H9 (cell line): ENCODE measurements at regions not wholly inside any gene's neighbourhood (a gene's known extent, or its start where the extent isn't known, plus 50 kb on each side); places are given as distances from the start of the nearest gene placed in this dataset.

ENCODE experiments used
- DNase-seq: peaks from one replicate; pipeline ENCODE4 v3.0.0-alpha.2; 2017
- H2AFZ ChIP-seq: one replicate; pipeline ENCODE4 v1.6.1; 2013; ENCODE audit warnings: mild to moderate bottlenecking, low read length, control low read depth, moderate library complexity
- H2AK5ac ChIP-seq: 2 replicates; pipeline ENCODE4 v1.6.1; 2013; ENCODE audit warnings: low read length, control low read depth, mixed read lengths; ENCODE audit not compliant: insufficient read length
- H2BK120ac ChIP-seq: one replicate; pipeline ENCODE4 v1.6.1; 2013; ENCODE audit warnings: low read depth, mild to moderate bottlenecking, low read length, control low read depth, inconsistent platforms; ENCODE audit not compliant: poor library complexity, severe bottlenecking
- H2BK12ac ChIP-seq: 2 replicates; pipeline ENCODE4 v1.6.1; 2013; ENCODE audit warnings: low read length, control low read depth, mixed read lengths, low read depth; ENCODE audit not compliant: insufficient read length
- H2BK15ac ChIP-seq: 2 replicates; pipeline ENCODE4 v1.6.1; 2013; ENCODE audit warnings: low read depth, low read length, control low read depth
- H2BK20ac ChIP-seq: one replicate; pipeline ENCODE4 v1.6.1; 2013; ENCODE audit warnings: low read depth, mild to moderate bottlenecking, low read length, control low read depth, inconsistent platforms; ENCODE audit not compliant: poor library complexity, severe bottlenecking
- H2BK5ac ChIP-seq: 2 replicates; pipeline ENCODE4 v1.6.1; 2013; ENCODE audit warnings: low read length, control low read depth, mixed read lengths; ENCODE audit not compliant: insufficient read length
- H3K14ac ChIP-seq: 2 replicates; pipeline ENCODE4 v1.6.1; 2013; ENCODE audit warnings: low read length, control low read depth; ENCODE audit not compliant: insufficient read depth
- H3K18ac ChIP-seq: 2 replicates; pipeline ENCODE4 v1.6.1; 2013; ENCODE audit warnings: low read depth, mild to moderate bottlenecking, mixed read lengths, low read length, control low read depth; ENCODE audit not compliant: insufficient read length
- H3K23ac ChIP-seq: 2 replicates; pipeline ENCODE4 v1.6.1; 2013; ENCODE audit warnings: low read length, control low read depth, mixed read lengths, low read depth; ENCODE audit not compliant: insufficient read length
- H3K23me2 ChIP-seq: 2 replicates; pipeline ENCODE4 v1.6.1; 2013; ENCODE audit warnings: low read depth, mild to moderate bottlenecking, mixed read lengths, low read length, control low read depth; ENCODE audit not compliant: insufficient read length, poor library complexity, severe bottlenecking
- H3K27ac ChIP-seq: 2 replicates; pipeline ENCODE4 v1.5.1; 2013; ENCODE audit warnings: low read length, control low read depth, mixed read lengths, low read depth; ENCODE audit not compliant: insufficient read length
- H3K27me3 ChIP-seq: 2 replicates; pipeline ENCODE4 v1.6.1; 2013; ENCODE audit warnings: low read length, control low read depth, inconsistent platforms; ENCODE audit not compliant: insufficient read depth
- H3K4ac ChIP-seq: 2 replicates; pipeline ENCODE4 v1.6.1; 2013; ENCODE audit warnings: low read depth, mild to moderate bottlenecking, control low read depth, inconsistent platforms, low read length, moderate library complexity
- H3K4me1 ChIP-seq: 2 replicates; pipeline ENCODE4 v1.6.1; 2013; ENCODE audit warnings: low read length, control low read depth, inconsistent platforms; ENCODE audit not compliant: insufficient read depth
- H3K4me2 ChIP-seq: 2 replicates; pipeline ENCODE4 v1.6.1; 2013; ENCODE audit warnings: low read length, control low read depth, mixed read lengths; ENCODE audit not compliant: insufficient read length, insufficient read depth
- H3K56ac ChIP-seq: 2 replicates; pipeline ENCODE4 v1.6.1; 2013; ENCODE audit warnings: low read depth, mild to moderate bottlenecking, mixed read lengths, low read length, control low read depth; ENCODE audit not compliant: insufficient read length
- H3K79me1 ChIP-seq: 2 replicates; pipeline ENCODE4 v1.6.1; 2013; ENCODE audit warnings: low read depth, mild to moderate bottlenecking, moderate library complexity, low read length, control low read depth, inconsistent platforms; ENCODE audit not compliant: insufficient read depth, poor library complexity, severe bottlenecking
- H3K79me2 ChIP-seq: 2 replicates; pipeline ENCODE4 v1.6.1; 2013; ENCODE audit warnings: low read length, control low read depth, inconsistent platforms; ENCODE audit not compliant: insufficient read depth
- H3K9ac ChIP-seq: 2 replicates; pipeline ENCODE4 v1.6.1; 2013; ENCODE audit warnings: low read length, control low read depth, mixed read lengths; ENCODE audit not compliant: insufficient read length; ENCODE audit errors: extremely low read depth
- H3K9me3 ChIP-seq: one replicate; pipeline ENCODE4 v1.6.1; 2013; ENCODE audit warnings: low read depth, low read length, inconsistent platforms; ENCODE audit not compliant: control insufficient read depth
- H3T11ph ChIP-seq: one replicate; pipeline ENCODE4 v1.6.1; 2013; ENCODE audit warnings: mild to moderate bottlenecking, low read length, control low read depth, inconsistent platforms
- H4K20me1 ChIP-seq: one replicate; pipeline ENCODE4 v1.6.1; 2013; ENCODE audit not compliant: control insufficient read depth, insufficient read length, insufficient read depth
- H4K5ac ChIP-seq: 2 replicates; pipeline ENCODE4 v1.6.1; 2013; ENCODE audit warnings: low read depth, mild to moderate bottlenecking, mixed read lengths, low read length, control low read depth; ENCODE audit not compliant: insufficient read length
- H4K8ac ChIP-seq: replicated peaks from 2 replicates; pipeline ENCODE4 v1.6.1; 2013; ENCODE audit warnings: low read length, control low read depth, mixed read lengths, low read depth; ENCODE audit not compliant: insufficient read length
- H4K91ac ChIP-seq: 2 replicates; pipeline ENCODE4 v1.6.1; 2013; ENCODE audit warnings: low read depth, mild to moderate bottlenecking, moderate library complexity, mixed read lengths, low read length, control low read depth; ENCODE audit not compliant: insufficient read length
- H3K27ac Mint-ChIP-seq, 3 experiments: 2 replicates in 2 of 3; 3 replicates in 1 of 3; pipeline ENCODE4 v1.8.0; 2020 to 2021; ENCODE audit warnings: mixed read lengths in 3 of 3, mild to moderate bottlenecking in 1 of 3, moderate library complexity in 1 of 3
- H3K27me3 Mint-ChIP-seq: 2 replicates; pipeline ENCODE4 v1.8.0; 2021; ENCODE audit warnings: low read depth, mild to moderate bottlenecking, moderate library complexity, mixed read lengths
- H3K36me3 Mint-ChIP-seq, 3 experiments: 2 replicates in 2 of 3; 3 replicates in 1 of 3; pipeline ENCODE4 v1.8.0; 2020 to 2021; ENCODE audit warnings: low read depth in 3 of 3, mixed read lengths in 3 of 3; ENCODE audit not compliant: insufficient read depth in 1 of 3
- H3K4me1 Mint-ChIP-seq, 2 experiments: 2 replicates each; pipeline ENCODE4 v1.8.0; 2020; ENCODE audit warnings: mixed read lengths in 2 of 2
- H3K4me3 Mint-ChIP-seq, 2 experiments: 2 replicates in 1 of 2; 3 replicates in 1 of 2; pipeline ENCODE4 v1.8.0; 2020 to 2021; ENCODE audit warnings: mild to moderate bottlenecking in 2 of 2, mixed read lengths in 2 of 2, moderate library complexity in 1 of 2
- H3K9me3 Mint-ChIP-seq, 2 experiments: 2 replicates in 1 of 2; 3 replicates in 1 of 2; pipeline ENCODE4 v1.8.0; 2020; ENCODE audit warnings: mild to moderate bottlenecking in 2 of 2, mixed read lengths in 2 of 2, moderate library complexity in 1 of 2
- CTCF ChIP-seq: fragments of 200-600 bp; sonication (generic); conservative IDR thresholded peaks from 3 replicates; pipeline ENCODE4 v1.8.0; 2021; ENCODE audit warnings: antibody characterized with exemption, mild to moderate bottlenecking
- WGBS: extraction: QIAGEN DNeasy Blood & Tissue Kit; methylation state at CpG from one replicate; pipeline ENCODE4 v1.1.7; 2013; ENCODE audit warnings: missing lambda C conversion rate, low lambda C conversion rate, mixed read lengths; ENCODE audit not compliant: insufficient read length; ENCODE audit errors: extremely low coverage; 5-methylcytosine and 5-hydroxymethylcytosine counted together

DNA sequence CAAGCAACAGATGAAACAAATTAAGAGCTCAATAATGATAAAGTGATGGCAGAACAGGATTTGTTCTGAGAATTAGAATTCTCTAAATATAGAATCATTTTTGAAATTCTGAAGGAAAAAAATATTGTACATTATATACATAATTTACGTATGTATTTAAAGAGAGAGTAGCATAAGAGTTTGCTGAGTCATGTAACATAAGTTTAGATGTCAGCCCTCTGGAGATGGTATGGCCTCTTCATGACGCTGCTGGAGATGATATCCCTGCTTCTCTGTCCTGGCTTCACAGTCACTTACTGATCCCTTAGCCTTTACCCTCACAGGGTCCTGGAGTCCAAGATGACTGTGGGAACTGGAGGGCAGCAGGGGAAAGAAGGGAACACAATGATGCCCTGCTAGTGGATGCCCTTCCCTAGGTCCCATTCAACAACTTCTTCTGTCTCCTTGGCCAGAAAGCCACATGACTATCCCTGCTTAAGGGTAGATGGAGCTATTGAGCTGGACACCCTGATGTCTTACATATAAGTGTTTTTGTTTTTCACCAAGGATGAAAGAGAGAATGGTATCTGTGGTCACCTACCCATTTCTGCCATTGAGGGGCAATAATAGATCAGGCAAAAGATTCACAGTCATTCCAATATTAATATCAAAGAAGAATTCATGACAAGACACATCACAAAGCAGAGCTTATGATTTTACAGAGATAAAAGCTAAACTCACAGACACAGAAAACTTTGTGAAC lies 753.1 kb downstream of the TBC1D22A start:
- Mint-ChIP-seq H3K27ac (no peak overlapping the region), H3K4me1 (no peaks in the 10 kb centered on the region), H3K9me3 (peaks cover 41 to 59% of the 10 kb centered on the region in 2 experiments), H3K4me3 (no peak overlapping the region), H3K27me3 (peaks cover 2% of the 10 kb centered on the region; the same call in 1 of the 2 replicates), H3K36me3 (peaks cover 0 to 19% (median 0%) of the 10 kb centered on the region in 3 experiments; a peak in 2 of 7 replicates)
- H4K8ac ChIP-seq, result no peak overlapping the region
- H4K91ac ChIP-seq, result no peak overlapping the region
- no peak overlapping the region for H3K18ac ChIP-seq
- no peak for DNase-seq
- no peak overlapping the region for H2BK120ac ChIP-seq
- H4K5ac ChIP-seq, result no peak overlapping the region
- no peaks in the 10 kb centered on the region for H4K20me1 ChIP-seq
- no peak overlapping the region for H2BK5ac ChIP-seq
- H3K4ac ChIP-seq, result no peak overlapping the region
- H3K27ac ChIP-seq, result no peak overlapping the region
- no peak overlapping the region for H2AK5ac ChIP-seq
- H3K56ac ChIP-seq, result no peak overlapping the region
- no peak overlapping the region for H3K9ac ChIP-seq
- no peaks in the 10 kb centered on the region for H3K79me1 ChIP-seq
- H3K27me3 ChIP-seq, result no peaks in the 10 kb centered on the region
- no peaks in the 10 kb centered on the region for H3K4me1 ChIP-seq
- WGBS, result no CpG with 5 or more reads among the region's 2 CpGs
- no peak overlapping the region for H3K4me2 ChIP-seq
- no peaks in the 10 kb centered on the region for H3K23me2 ChIP-seq
- H2BK15ac ChIP-seq, result no peak overlapping the region
- H2BK12ac ChIP-seq, result no peak overlapping the region
- peaks cover 81% of the 10 kb centered on the region for H3K9me3 ChIP-seq
- no peak overlapping the region for H2BK20ac ChIP-seq
- H2AFZ ChIP-seq, result no peak overlapping the region
- no peak overlapping the region for H3K14ac ChIP-seq
- no peak overlapping the region for H3K23ac ChIP-seq
- H3K79me2 ChIP-seq, result no peaks in the 10 kb centered on the region
- no peak overlapping the region for H3T11ph ChIP-seq
- no peak for TF ChIP-seq CTCF
